Fibroblast of the conjunctiva (primary cell): ENCODE measurements at regions not wholly inside any gene's neighbourhood (a gene's known extent, or its start where the extent isn't known, plus 50 kb on each side); places are given as distances from the start of the nearest gene placed in this dataset.

Experiments
- DNase-seq: peaks from one replicate; pipeline ENCODE4 v3.0.0-alpha.2; 2010; ENCODE audit warnings: low read depth

GRCh38 chr7:36066343-36066664 is 86.8 kb upstream of the EEPD1 start:
- DNase-seq = no peak

GRCh38 chr7:36070230-36070629 is 82.8 kb upstream of the EEPD1 start:
- DNase-seq = no peak

GRCh38 chr7:36071605-36072004 is 81.4 kb upstream of the EEPD1 start:
- no peak for DNase-seq

GRCh38 chr7:36072620-36073019 is 80.4 kb upstream of the EEPD1 start:
- DNase-seq = no peak

- no peak for DNase-seq
Measured at GRCh38 chr7:36075561-36075960, 77.5 kb upstream of the EEPD1 start.

- DNase-seq = no peak
Measured at GRCh38 chr7:36076074-36076473, 77.0 kb upstream of the EEPD1 start.

- no peak for DNase-seq
Measured at GRCh38 chr7:36078816-36079360, 74.2 kb upstream of the EEPD1 start.

GRCh38 chr7:36079446-36080025 is 73.5 kb upstream of the EEPD1 start:
- DNase-seq = no peak

- DNase-seq = no peak
Measured at GRCh38 chr7:36080843-36081242, 72.2 kb upstream of the EEPD1 start.

- DNase-seq = no peak
Measured at GRCh38 chr7:36082216-36082615, 70.8 kb upstream of the EEPD1 start.

- no peak for DNase-seq
Measured at GRCh38 chr7:36082910-36083309, 70.1 kb upstream of the EEPD1 start.

- DNase-seq = no peak
Measured at GRCh38 chr7:36083626-36084380, 69.3 kb upstream of the EEPD1 start.

GRCh38 chr7:36084485-36085091 is 68.5 kb upstream of the EEPD1 start:
- no peak for DNase-seq

GRCh38 chr7:36085096-36085495 is 68.0 kb upstream of the EEPD1 start:
- DNase-seq = no peak

GRCh38 chr7:36086571-36086970 is 66.5 kb upstream of the EEPD1 start:
- no peak for DNase-seq

GRCh38 chr7:36088553-36088952 is 64.5 kb upstream of the EEPD1 start:
- DNase-seq = no peak

- DNase-seq = no peak
Measured at GRCh38 chr7:36088966-36089365, 64.1 kb upstream of the EEPD1 start.

GRCh38 chr7:36090976-36091873 is 61.8 kb upstream of the EEPD1 start:
- no peak for DNase-seq

- no peak for DNase-seq
Measured at GRCh38 chr7:36091874-36092176, 61.2 kb upstream of the EEPD1 start.

- DNase-seq = no peak
Measured at GRCh38 chr7:36092221-36092771, 60.8 kb upstream of the EEPD1 start.

GRCh38 chr7:36096460-36097095 is 56.5 kb upstream of the EEPD1 start:
- DNase-seq = no peak

- no peak for DNase-seq
Measured at GRCh38 chr7:36098096-36098495, 55.0 kb upstream of the EEPD1 start.
